ENCODE measurements at regions not wholly inside any gene's neighbourhood (a gene's known extent, or its start where the extent isn't known, plus 50 kb on each side); places are given as distances from the start of the nearest gene placed in this dataset.

DNA sequence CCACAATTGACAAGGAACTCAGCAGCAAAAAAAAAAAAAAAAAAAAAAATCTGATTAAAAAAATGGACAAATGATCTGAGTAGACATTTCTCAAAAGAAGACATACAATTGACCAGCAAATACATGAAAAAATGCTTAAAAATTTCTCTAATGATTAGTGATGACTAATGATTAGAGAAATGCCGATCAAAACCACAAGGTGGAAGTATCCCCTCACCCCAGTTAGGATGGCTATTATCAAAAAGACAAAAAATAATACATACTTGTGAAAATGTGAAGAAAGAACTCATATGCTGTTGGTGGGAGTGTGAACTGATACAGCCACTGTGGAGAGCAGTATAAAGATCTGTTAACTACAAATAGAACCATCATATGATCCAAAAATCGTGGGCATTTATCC lies 245.3 kb downstream of the OSTF1 start:
- Histone ChIP-seq H3K79me2 (replicated peaks; ENCODE audit: insufficient read depth, low read length) (no peaks in the 10 kb centered on the region), H4K20me1 (ENCODE audit: insufficient read depth) (no peaks in the 10 kb centered on the region), H3K4me2 (ENCODE audit: low read length) (no peak overlapping the region), H3K27me3 (ENCODE audit: insufficient read depth, low read depth, low read length) (no peaks in the 10 kb centered on the region), H3K9me3 (ENCODE audit: low read length) (no peaks in the 10 kb centered on the region), H3F3A (ENCODE audit: insufficient read depth, low read length, poor library complexity, severe bottlenecking) (no peaks in the 10 kb centered on the region), H3K9ac (ENCODE audit: low read length) (no peak overlapping the region), H3K9me2 (ENCODE audit: insufficient read depth, low read length) (no peaks in the 10 kb centered on the region), H3K27ac (ENCODE audit: low read length) (no peak overlapping the region), H2AFZ (ENCODE audit: low read depth, low read length) (no peak overlapping the region), H3K4me3 (ENCODE audit: low read length) (no peak overlapping the region), H3K36me3 (ENCODE audit: insufficient read depth, low read length) (no peaks in the 10 kb centered on the region)
- no peak for TF ChIP-seq EZH2 (IDR thresholded peaks at IDR 0.05; ENCODE audit: borderline replicate concordance, insufficient read depth, low read length, poor library complexity, severe bottlenecking)
- TF ChIP-seq RAD21 (conservative IDR thresholded peaks at IDR 0.05) = peak; percentile 46
- TF ChIP-seq, protein P1, sequence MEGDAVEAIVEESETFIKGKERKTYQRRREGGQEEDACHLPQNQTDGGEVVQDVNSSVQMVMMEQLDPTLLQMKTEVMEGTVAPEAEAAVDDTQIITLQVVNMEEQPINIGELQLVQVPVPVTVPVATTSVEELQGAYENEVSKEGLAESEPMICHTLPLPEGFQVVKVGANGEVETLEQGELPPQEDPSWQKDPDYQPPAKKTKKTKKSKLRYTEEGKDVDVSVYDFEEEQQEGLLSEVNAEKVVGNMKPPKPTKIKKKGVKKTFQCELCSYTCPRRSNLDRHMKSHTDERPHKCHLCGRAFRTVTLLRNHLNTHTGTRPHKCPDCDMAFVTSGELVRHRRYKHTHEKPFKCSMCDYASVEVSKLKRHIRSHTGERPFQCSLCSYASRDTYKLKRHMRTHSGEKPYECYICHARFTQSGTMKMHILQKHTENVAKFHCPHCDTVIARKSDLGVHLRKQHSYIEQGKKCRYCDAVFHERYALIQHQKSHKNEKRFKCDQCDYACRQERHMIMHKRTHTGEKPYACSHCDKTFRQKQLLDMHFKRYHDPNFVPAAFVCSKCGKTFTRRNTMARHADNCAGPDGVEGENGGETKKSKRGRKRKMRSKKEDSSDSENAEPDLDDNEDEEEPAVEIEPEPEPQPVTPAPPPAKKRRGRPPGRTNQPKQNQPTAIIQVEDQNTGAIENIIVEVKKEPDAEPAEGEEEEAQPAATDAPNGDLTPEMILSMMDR (IDR thresholded peaks at IDR 0.05; ENCODE audit: poor library complexity, severe bottlenecking) = peak; percentile 39

DNA sequence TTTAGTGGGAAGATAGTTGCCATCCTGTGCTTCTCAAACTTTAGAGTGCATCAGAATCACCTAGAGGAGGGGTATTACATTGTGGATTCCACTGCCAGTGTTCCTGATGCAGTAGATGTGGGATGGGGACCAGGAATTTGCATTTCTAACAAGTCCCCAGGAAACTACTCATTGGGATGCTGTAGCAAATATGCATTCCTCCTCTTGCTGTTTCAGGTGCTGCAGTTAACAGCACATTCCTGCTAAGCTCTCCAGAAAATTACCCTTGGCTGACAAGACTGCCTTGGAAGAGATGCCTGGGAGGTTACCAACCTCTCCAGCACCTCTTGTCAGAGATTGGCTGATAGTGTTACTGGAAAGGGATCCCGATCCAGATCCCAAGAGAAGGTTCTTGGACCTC lies 270.5 kb downstream of the OSTF1 start:
- no peaks in the 10 kb centered on the region for H3K79me2 ChIP-seq (replicated peaks; ENCODE audit: insufficient read depth, low read length)
- H3K9me3 ChIP-seq (ENCODE audit: low read length) = no peaks in the 10 kb centered on the region
- no peak overlapping the region for H3K4me2 ChIP-seq (ENCODE audit: low read length)
- H3K27me3 ChIP-seq (ENCODE audit: insufficient read depth, low read depth, low read length) = no peaks in the 10 kb centered on the region
- no peak overlapping the region for H3K9ac ChIP-seq (ENCODE audit: low read length)
- TF ChIP-seq EZH2 (IDR thresholded peaks at IDR 0.05; ENCODE audit: borderline replicate concordance, insufficient read depth, low read length, poor library complexity, severe bottlenecking) (no peak), SMC3 (conservative IDR thresholded peaks at IDR 0.05; ENCODE audit: poor library complexity) (no peak), RAD21 (conservative IDR thresholded peaks at IDR 0.05) (no peak), TAF1 (IDR thresholded peaks at IDR 0.05; ENCODE audit: low read depth) (no peak), POLR2AphosphoS5 (IDR thresholded peaks at IDR 0.05) (no peak), EP300 (conservative IDR thresholded peaks at IDR 0.05; ENCODE audit: poor library complexity, severe bottlenecking) (no peak), MXI1 (conservative IDR thresholded peaks at IDR 0.05; ENCODE audit: poor library complexity, severe bottlenecking) (no peak)
- TF ChIP-seq, protein P1 (IDR thresholded peaks at IDR 0.05; ENCODE audit: poor library complexity, severe bottlenecking) = no peak
- TF ChIP-seq, protein P2, sequence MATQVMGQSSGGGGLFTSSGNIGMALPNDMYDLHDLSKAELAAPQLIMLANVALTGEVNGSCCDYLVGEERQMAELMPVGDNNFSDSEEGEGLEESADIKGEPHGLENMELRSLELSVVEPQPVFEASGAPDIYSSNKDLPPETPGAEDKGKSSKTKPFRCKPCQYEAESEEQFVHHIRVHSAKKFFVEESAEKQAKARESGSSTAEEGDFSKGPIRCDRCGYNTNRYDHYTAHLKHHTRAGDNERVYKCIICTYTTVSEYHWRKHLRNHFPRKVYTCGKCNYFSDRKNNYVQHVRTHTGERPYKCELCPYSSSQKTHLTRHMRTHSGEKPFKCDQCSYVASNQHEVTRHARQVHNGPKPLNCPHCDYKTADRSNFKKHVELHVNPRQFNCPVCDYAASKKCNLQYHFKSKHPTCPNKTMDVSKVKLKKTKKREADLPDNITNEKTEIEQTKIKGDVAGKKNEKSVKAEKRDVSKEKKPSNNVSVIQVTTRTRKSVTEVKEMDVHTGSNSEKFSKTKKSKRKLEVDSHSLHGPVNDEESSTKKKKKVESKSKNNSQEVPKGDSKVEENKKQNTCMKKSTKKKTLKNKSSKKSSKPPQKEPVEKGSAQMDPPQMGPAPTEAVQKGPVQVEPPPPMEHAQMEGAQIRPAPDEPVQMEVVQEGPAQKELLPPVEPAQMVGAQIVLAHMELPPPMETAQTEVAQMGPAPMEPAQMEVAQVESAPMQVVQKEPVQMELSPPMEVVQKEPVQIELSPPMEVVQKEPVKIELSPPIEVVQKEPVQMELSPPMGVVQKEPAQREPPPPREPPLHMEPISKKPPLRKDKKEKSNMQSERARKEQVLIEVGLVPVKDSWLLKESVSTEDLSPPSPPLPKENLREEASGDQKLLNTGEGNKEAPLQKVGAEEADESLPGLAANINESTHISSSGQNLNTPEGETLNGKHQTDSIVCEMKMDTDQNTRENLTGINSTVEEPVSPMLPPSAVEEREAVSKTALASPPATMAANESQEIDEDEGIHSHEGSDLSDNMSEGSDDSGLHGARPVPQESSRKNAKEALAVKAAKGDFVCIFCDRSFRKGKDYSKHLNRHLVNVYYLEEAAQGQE (IDR thresholded peaks at IDR 0.05; ENCODE audit: borderline replicate concordance) = no peak
- no peak overlapping the region for H2AFZ ChIP-seq (ENCODE audit: low read depth, low read length)
- H3K27ac ChIP-seq (ENCODE audit: low read length) = no peak overlapping the region
- H4K20me1 ChIP-seq (ENCODE audit: insufficient read depth) = no peaks in the 10 kb centered on the region
- no peaks in the 10 kb centered on the region for H3K36me3 ChIP-seq (ENCODE audit: insufficient read depth, low read length)
- no peaks in the 10 kb centered on the region for H3F3A ChIP-seq (ENCODE audit: insufficient read depth, low read length, poor library complexity, severe bottlenecking)
- no peak overlapping the region for H3K4me3 ChIP-seq (ENCODE audit: low read length)
- H3K9me2 ChIP-seq (ENCODE audit: insufficient read depth, low read length) = no peaks in the 10 kb centered on the region
